ENCODE measurements at regions not wholly inside any gene's neighbourhood (a gene's known extent, or its start where the extent isn't known, plus 50 kb on each side); places are given as distances from the start of the nearest gene placed in this dataset.

GRCh38 chr14:34246206-34246605 is 215.8 kb downstream of the SPTSSA start:
- no peak for DNase-seq (ENCODE audit: low read depth in 2 of 3, low spot score in 2 of 3)

- DNase-seq (ENCODE audit: low read depth in 2 of 3, low spot score in 2 of 3) = no peak
Observed at GRCh38 chr14:34243401-34243800, 218.6 kb downstream of the SPTSSA start.

- DNase-seq (ENCODE audit: low read depth in 2 of 3, low spot score in 2 of 3) = no peak
Observed at GRCh38 chr14:34243001-34243400, 219.0 kb downstream of the SPTSSA start.

GRCh38 chr14:34241185-34241711 is 220.8 kb downstream of the SPTSSA start:
- no peak for DNase-seq (ENCODE audit: low read depth in 2 of 3, low spot score in 2 of 3)

DNA sequence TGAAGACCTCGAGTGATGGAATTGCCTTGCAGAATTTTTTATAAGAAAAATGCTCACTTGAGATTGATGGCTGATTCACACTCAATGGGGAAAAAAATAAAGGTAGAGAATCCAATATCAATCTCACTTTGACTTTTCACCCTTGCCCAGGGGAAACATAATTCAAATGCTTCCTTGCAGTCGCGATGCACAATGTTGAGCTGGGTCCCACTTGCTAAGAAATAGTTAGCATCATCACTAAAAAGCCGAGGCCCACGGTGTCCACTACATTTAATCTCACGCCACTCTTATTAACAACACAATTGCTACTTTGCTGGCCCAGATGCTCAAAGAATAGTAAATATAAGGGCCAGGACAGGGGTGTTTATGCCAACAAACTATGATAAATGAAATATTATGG is 223.4 kb downstream of the SPTSSA start:
- DNase-seq (ENCODE audit: low read depth in 2 of 3, low spot score in 2 of 3) = no peak

DNA sequence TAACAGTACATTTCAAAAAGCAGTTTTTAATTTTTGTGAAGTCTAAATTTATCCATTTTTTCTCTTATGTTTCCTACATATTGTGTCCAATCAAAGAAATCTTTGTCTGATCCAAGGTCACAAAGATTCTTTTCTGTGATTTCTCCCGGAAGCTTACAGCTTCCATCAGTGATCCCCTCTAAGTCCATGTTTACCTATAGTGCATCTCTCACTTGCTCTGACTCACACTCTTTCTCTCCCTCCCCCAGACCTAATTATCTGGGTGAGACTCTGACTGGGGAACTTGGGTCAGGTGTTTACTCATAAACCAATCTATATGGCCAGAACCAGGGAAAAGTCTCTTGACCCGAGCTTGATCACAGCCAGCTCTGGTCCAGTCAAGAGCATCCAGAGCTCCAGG is 224.4 kb downstream of the SPTSSA start:
- DNase-seq (ENCODE audit: low read depth in 2 of 3, low spot score in 2 of 3) = no peak

GRCh38 chr14:34237081-34237480 is 225.0 kb downstream of the SPTSSA start:
- DNase-seq (ENCODE audit: low read depth in 2 of 3, low spot score in 2 of 3) = no peak

GRCh38 chr14:34235643-34236300 is 226.3 kb downstream of the SPTSSA start:
- no peak for DNase-seq (ENCODE audit: low read depth in 2 of 3, low spot score in 2 of 3)

DNA sequence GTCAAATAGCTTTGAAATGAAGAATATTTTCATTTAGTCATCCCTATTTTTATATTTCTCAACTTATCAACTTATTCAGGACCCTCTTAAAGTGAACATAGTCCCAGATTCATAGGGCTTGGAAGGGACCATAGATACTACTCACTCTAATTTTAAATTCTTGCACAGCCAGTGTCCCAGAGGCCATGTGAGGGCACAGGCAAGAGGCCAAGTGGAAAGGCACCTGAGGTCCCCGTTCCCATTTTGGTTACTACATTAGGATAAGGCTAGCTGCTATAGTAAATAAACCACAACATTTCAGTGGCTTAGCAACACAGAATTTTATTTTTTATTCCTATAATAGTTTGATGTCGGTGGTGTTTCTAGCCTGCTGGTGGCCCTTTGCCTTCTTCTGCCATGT is 227.8 kb downstream of the SPTSSA start:
- no peak for DNase-seq (ENCODE audit: low read depth in 2 of 3, low spot score in 2 of 3)

GRCh38 chr14:34233619-34234018 is 228.4 kb downstream of the SPTSSA start:
- no peak for DNase-seq (ENCODE audit: low read depth in 2 of 3, low spot score in 2 of 3)

GRCh38 chr14:34232790-34233189 is 229.2 kb downstream of the SPTSSA start:
- no peak for DNase-seq (ENCODE audit: low read depth in 2 of 3, low spot score in 2 of 3)

DNA sequence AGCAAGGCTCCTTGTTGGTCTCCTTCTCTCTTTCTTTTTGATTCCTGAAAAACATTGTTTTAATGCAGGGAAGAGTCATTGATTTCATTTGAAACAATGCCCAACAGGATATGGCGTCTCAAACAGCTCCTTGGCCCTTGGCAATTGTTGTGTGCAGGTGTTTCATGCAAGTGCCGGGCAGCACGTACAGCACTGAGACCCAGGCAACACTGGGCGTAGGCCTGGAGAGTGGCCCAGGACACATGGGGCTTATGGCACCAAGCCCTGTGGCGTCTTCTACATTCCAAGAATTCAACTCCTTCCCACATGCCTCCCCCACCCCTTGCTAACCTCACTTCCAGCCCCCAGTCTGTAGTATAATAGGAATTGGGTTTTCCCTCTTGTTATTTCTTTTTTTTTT is 230.4 kb downstream of the SPTSSA start:
- DNase-seq (ENCODE audit: low read depth in 2 of 3, low spot score in 2 of 3) = no peak

DNA sequence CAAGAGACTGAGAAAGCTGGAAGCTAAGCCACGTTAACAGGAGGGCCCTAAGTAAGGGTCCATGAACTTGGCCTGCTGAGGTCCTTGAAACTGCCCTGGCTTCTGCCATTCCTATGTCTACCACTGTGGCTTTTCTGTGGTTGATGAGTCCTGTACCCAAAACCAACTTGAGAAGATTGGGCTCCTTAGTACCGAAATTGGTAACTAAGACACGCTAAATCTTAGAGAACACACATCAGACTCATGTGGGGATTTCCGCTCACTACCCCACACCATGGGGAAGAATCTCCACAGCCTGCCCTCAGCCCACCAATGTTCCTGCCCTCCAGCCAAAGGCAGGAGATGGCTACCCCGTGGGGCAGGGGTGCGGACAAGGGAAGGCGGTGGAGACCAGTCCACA is 232.9 kb downstream of the SPTSSA start:
- DNase-seq (ENCODE audit: low read depth in 2 of 3, low spot score in 2 of 3) = no peak

- DNase-seq (ENCODE audit: low read depth in 2 of 3, low spot score in 2 of 3) = no peak
Observed at GRCh38 chr14:34228650-34228976, 233.4 kb downstream of the SPTSSA start.

DNA sequence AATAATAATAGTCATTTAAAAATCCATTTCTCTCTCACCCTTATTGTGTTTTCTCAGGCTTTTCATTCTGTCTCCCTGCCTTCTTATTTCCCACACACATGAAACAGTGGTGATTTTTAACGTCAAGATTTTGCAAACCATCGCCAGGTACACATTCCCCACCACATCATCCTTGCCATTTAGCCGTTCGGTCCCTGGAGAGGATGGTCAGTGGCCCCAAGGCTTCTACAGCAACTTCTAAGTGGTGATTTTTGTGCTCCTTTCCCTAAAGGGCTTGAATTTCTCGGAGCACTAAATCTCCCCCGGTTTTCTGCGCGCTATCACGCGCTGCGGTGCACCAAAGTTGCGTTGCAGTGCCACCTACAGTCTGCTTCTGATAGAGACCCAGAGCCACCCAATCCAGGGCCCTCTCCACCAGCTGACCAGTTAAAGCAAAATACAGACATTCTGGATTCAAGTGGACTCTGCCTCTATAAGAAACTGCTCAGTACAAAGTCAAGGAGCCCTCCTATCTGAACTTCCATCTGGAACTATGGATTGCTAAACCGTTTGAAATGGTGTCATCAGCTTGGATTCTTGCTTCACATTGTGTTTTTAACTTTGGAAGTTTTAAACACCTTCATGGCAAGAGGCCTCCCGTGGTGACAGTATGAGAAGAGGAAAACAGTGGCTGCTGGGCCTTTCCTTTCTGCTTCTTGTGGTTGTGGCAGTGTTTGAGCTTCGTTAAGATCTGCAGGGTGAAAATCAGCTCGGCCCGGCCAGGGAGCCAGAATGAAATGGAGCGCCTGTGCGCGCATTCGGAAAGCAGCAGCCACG is 234.0 kb downstream of the SPTSSA start:
- peak in 2 of 3 experiments; percentile 16 to 25 for DNase-seq (ENCODE audit: low read depth in 2 of 3, low spot score in 2 of 3)

GRCh38 chr14:34224221-34224620 is 237.8 kb downstream of the SPTSSA start:
- no peak for DNase-seq (ENCODE audit: low read depth in 2 of 3, low spot score in 2 of 3)

- DNase-seq (ENCODE audit: low read depth in 2 of 3, low spot score in 2 of 3) = no peak
Observed at GRCh38 chr14:34223373-34224148, 238.5 kb downstream of the SPTSSA start.

DNA sequence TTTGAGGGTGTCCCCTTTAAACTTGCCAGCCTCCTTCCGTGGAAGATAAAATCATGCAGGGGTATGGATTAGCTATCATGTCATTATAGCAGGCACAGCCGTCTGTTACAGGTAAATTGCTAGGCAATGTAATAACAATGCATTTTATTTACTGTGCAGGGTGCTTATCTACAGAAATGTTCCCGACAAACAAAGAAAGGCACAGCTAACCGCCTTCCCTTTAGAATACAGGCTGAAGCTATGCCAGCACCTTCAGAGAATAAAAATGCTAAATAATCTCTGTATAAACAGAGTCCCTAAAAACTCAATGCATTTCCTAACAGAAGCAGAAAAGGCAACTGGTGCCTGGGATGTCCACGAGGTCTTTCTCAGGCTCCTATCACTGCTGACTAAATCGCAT is 239.2 kb downstream of the SPTSSA start:
- DNase-seq (ENCODE audit: low read depth in 2 of 3, low spot score in 2 of 3) = no peak

- DNase-seq (ENCODE audit: low read depth in 2 of 3, low spot score in 2 of 3) = no peak
Observed at GRCh38 chr14:34222122-34222521, 239.9 kb downstream of the SPTSSA start.

DNA sequence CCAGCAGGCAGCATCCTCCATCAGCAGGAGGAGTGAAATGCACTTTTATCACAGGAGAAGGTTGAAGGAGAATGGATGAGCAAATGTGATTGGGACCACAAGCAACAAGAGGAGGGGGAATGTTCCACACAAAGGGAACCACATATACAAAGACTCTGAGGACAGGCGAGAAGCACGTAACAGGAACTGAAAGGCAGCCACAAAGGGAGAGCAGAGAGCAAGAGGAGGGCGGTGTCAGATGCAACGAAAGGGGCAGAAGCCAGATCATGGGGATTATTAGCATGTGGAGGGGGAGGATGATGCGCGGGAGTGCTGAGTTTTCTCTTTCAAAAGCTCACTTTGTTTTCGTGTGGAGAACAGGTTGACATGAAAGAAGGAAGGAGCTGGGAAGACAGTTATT is 241.1 kb downstream of the SPTSSA start:
- DNase-seq (ENCODE audit: low read depth in 2 of 3, low spot score in 2 of 3) = no peak

- DNase-seq (ENCODE audit: low read depth in 2 of 3, low spot score in 2 of 3) = no peak
Observed at GRCh38 chr14:34220378-34220706, 241.7 kb downstream of the SPTSSA start.
